NCI-H187 (cell line): ENCODE measurements at regions not wholly inside any gene's neighbourhood (a gene's known extent, or its start where the extent isn't known, plus 50 kb on each side); places are given as distances from the start of the nearest gene placed in this dataset.

Experiments
- DNase-seq, 2 experiments: peaks; one replicate each; lab custom pipeline; 2025; lab: John Stamatoyannopoulos, UW

- no peak for DNase-seq
These were observed 550.0 kb downstream of the EPHA5 start for GRCh38 chr4:65120287-65120686.

GRCh38 chr4:65102419-65102818 is 567.9 kb downstream of the EPHA5 start:
- DNase-seq, result no peak

GRCh38 chr4:65096630-65097029 is 573.7 kb downstream of the EPHA5 start:
- no peak for DNase-seq

- no peak for DNase-seq
These were observed 580.6 kb downstream of the EPHA5 start for GRCh38 chr4:65089666-65090065.

GRCh38 chr4:65083076-65083475 is 587.2 kb downstream of the EPHA5 start:
- no peak for DNase-seq

GRCh38 chr4:65071564-65071963 is 598.7 kb downstream of the EPHA5 start:
- DNase-seq, result no peak

GRCh38 chr4:65069177-65069576 is 601.1 kb downstream of the EPHA5 start:
- DNase-seq, result no peak

- no peak for DNase-seq
These were observed 604.2 kb downstream of the EPHA5 start for GRCh38 chr4:65066106-65066505.

- DNase-seq, result no peak
These were observed 606.7 kb downstream of the EPHA5 start for GRCh38 chr4:65063601-65064000.

GRCh38 chr4:65050786-65051185 is 619.5 kb downstream of the EPHA5 start:
- no peak for DNase-seq

GRCh38 chr4:65046192-65047133 is 623.8 kb downstream of the EPHA5 start:
- no peak for DNase-seq

- no peak for DNase-seq
These were observed 624.6 kb upstream of the TECRL start for GRCh38 chr4:65033899-65034298.

GRCh38 chr4:65028592-65028991 is 619.3 kb upstream of the TECRL start:
- no peak for DNase-seq

- DNase-seq, result no peak
These were observed 614.8 kb upstream of the TECRL start for GRCh38 chr4:65023883-65024670.

GRCh38 chr4:65023081-65023480 is 613.8 kb upstream of the TECRL start:
- DNase-seq, result no peak

GRCh38 chr4:65021737-65022136 is 612.5 kb upstream of the TECRL start:
- DNase-seq, result no peak

GRCh38 chr4:65021149-65021548 is 611.9 kb upstream of the TECRL start:
- DNase-seq, result no peak

- no peak for DNase-seq
These were observed 610.5 kb upstream of the TECRL start for GRCh38 chr4:65019775-65020174.

- no peak for DNase-seq
These were observed 609.1 kb upstream of the TECRL start for GRCh38 chr4:65018313-65018712.

- DNase-seq, result no peak
These were observed 604.8 kb upstream of the TECRL start for GRCh38 chr4:65014078-65014477.

GRCh38 chr4:65007841-65008439 is 598.7 kb upstream of the TECRL start:
- DNase-seq, result no peak

- no peak for DNase-seq
These were observed 565.9 kb upstream of the TECRL start for GRCh38 chr4:64975177-64975576.

GRCh38 chr4:64969081-64969480 is 559.8 kb upstream of the TECRL start:
- no peak for DNase-seq
